ELF-1 (cell line): ENCODE measurements at regions not wholly inside any gene's neighbourhood (a gene's known extent, or its start where the extent isn't known, plus 50 kb on each side); places are given as distances from the start of the nearest gene placed in this dataset.
A peak's percentile ranks its signal among the peaks of the same experiment; 100 is the strongest.

Source experiments
- DNase-seq: peaks from one replicate; pipeline ENCODE4 v3.0.0-alpha.2; 2016; ENCODE audit warnings: low read depth, low spot score

GRCh38 chr6:44016131-44016870 lies 111.0 kb downstream of the MRPL14 start:
- peak; percentile 45 for DNase-seq

DNA sequence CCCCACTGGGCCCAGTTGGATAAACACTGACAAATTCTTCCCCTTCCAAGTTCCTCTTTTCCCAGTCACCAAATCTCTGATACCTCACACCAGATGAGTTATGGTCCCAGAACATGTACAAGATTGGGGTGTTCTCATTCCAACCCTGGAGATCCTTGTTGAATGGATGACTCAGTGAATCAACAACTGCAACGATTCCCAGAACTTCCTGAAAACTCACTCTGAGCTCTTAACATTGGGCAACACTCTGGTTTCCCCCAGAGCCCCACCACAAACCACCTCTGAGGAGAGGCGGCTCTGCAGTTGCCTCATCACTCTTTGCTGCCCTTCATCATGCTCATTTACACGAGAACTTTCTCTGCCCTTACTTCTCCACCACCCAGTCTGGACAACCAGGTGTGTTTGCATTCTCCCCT lies 115.2 kb downstream of the MRPL14 start:
- no peak for DNase-seq

GRCh38 chr6:44011350-44011920 lies 115.8 kb downstream of the MRPL14 start:
- DNase-seq: no peak

- DNase-seq: no peak
Measured at GRCh38 chr6:44010411-44011349, 116.6 kb downstream of the MRPL14 start.

DNA sequence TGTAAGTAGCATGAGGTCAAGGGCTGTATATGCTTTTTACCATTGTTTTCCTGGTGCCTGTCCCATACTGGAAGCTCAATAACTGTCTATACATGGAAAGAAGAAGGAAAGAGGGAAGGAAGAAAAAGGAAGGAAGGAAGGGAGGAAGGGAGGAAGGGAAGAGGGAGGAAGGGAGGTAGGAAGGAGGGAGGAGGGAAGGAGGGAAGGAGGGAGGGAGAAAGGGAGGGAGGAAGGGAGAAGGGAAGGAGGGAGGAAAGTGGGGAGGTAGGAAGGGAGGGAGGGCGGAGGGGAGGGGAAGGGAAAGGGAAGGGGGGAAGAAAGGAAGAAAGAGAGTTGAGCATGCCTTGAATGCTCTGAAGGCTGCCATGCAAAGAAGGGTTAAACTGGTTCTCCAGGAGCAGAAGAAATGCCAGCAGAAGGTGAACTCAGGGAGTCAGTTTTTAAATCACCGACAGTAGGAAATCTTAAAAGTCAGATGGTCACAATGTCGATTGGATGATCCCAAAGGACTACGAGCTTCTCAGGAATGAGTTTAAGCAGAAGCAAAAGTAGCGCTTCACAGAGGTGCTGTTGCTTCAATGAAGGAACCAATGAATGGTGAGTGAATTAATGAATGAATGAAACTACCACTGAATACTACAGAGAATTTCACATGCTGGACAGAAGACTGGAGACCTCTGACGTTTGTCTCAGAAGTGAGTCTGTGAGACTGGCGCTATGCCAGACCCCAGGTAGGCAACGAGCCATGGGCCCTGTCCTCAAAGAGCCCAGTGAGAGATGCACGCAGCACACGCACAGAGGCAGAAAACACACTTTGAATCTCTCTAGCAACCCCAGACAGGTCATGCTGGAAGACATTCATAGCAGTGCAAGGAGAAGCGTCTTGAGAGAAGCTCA lies 117.6 kb downstream of the MRPL14 start:
- DNase-seq: no peak

DNA sequence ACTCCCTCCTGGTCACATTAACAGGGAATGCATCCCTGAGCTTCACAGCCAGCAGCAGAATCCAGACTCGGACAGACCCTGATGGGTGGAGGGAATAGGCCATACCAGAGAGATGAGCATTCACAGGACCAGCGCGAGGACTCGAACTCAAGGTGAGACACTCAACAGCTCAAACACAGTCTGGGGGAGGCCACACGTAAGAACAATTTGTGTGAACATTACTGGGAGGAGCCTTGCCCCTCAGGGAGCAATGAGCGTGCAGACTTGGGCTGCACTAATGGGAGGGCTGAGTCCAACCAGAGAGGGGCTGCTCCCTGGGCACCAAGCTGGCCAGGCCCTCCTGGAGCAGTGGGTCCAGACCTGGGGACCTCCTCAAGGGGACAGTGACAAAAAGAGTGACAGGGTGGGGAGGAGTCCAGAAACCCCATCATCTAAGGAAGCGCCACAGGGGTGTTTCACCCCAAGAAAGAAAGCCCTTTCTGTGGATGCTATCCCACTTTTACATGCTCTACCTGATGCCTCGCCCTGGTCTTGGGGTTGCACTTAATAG lies 118.4 kb downstream of the MRPL14 start:
- DNase-seq: no peak

DNA sequence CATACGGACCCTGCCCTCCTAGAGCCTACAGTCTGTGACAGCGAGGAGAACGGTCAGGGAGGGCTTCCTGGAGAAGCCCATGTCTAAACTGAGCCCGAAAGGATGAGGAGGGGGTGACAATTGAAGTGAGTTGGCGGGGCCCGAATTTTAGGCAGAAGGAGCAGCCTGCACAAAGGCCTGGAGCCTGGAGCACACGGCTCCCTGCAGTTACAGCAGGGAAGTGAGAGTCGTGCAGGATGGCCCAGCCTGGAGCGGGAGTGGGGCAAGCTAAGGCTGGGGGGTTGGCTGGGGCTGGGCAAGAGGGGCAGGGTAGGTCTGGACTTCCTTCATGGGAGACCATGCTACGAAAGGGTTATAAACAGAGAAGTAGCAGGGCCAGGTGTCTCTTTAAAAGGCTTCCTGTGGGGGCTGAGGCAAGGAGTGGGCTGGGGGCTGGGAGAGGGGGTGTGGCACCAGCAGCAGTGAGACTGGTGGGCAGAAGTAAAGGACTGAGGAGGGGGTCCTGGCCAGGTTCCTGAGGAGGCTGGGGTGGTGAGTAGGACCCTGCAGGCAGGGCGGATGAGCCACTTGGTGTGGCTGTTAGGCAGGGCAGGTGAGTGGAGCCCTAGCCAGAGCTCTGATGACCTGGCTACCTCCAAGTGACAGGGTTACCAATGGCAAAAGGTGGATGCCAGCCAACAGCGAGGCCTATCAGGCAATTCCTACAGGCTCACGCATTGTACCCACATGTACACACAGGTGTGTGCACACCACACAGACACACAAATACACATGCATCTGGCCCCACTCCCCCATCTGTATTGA lies 119.2 kb downstream of the MRPL14 start:
- DNase-seq: no peak

DNA sequence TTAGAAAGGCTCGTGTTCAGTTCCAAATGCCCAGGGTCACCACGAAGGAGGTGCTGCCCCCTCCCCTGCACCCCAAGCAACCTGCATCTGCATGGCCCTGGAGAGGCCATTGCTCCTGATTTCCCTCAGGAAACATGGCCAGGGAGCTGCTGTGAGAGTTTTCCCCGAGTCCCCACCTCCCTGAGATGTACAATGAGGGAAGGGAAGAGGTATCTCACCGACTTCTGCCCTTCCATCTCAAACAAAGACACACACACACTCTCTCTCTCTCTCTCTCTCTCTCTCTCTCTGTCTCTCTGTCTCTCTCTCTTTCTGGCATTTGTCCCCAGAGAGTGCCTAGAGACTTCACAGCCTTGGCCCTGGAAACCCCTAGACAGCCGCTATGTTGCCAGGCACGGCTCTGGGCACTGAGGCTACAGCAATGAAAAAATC lies 120.4 kb downstream of the MRPL14 start:
- no peak for DNase-seq

GRCh38 chr6:44006123-44006871 lies 121.0 kb downstream of the MRPL14 start:
- no peak for DNase-seq

DNA sequence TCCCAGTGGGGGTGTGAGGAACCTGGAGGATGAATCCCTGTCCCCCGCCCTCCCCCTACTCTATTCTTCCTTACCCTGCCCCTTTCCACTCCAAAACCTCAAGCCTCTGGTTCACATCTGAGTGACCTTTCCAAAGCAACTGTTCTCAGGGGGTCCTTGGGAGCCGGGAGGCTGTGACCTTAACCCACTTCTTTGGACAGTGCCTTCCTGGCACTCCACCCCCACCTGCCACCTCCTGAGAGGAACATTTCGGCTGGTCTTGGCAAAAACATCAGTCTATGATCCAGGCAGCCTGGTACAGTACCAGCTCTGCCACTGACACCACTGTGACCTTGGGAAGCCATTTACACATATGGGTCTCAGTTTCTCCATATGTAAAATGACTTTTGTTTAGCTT lies 121.7 kb downstream of the MRPL14 start:
- no peak for DNase-seq

DNA sequence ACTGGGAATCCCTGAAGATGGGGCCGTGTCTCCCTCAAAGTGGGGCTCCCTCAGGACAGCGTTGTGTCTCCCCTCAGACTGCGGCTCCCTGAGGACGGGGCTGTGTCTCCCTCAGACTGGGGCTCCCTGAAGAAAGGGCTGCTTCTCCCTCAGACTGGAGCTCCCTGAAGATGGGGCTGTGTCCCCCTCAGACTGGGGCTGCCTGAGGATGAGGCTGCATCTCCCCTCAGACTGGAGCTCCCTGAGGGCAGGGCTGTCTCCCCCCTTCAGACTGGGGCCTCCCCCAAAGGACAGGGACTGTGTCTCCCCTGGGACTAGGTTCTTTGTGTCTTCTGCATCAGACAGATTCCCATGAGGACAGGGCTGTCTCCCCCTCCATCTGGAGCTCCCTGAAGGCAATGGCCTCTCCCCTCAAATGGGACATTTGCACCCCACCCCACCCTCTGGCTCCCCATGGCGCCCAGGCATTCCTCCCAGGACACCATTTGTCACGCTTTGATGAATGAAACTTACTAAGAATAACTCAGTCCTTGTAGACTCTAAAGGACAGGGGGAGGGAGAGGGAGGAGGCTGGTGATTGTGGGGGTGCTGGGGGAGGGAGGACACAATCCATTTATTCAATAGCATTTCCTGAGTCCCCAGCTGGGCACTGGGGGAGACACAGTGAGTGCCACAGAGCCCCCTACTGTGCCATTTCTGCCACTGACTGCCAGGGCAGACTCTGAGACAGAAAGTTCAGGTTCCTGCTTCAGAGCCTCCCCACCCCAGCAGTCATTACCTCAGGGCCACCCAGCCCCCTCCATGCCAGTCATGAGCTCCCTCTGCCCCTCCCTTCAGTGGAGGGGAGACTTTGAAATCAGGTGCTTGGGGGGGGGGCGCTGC lies 122.4 kb downstream of the MRPL14 start:
- no peak for DNase-seq

GRCh38 chr6:44004136-44004535 lies 123.1 kb downstream of the MRPL14 start:
- no peak for DNase-seq

DNA sequence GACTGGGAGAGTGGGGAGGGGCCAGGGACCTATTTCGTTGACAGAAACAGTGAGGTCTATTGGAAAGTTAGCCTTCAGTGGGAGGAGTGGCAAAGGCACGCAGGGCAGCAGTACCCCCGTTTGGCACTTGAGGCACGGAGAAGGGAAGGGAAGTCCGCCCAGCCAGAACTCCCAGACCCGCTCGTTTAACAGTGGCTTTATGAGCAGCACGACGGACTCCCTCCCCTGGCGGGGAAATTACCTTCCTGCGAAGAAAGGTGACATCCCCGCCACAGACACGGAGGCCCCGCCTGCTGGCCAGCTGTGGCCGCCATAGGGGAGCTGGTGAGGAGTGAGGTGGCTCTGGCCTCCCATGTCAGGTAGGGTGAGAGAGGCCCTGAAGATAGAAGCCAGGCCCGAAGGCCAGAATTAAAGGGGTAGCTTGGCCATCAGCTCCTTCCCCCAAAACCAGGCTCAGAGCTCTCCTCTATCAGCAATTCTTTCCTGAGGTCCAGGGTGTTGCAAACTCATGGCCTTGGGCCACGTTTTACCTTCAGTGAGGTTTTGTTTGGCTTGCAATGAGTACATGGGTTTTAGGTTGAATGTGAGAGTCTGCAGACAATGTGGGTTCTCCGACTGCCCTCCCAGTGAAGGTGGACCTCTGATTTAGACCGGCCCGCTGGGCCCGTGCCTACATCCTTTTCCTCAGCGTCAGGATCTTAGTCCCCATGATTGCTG lies 123.7 kb downstream of the MRPL14 start:
- DNase-seq: peak; percentile 61

DNA sequence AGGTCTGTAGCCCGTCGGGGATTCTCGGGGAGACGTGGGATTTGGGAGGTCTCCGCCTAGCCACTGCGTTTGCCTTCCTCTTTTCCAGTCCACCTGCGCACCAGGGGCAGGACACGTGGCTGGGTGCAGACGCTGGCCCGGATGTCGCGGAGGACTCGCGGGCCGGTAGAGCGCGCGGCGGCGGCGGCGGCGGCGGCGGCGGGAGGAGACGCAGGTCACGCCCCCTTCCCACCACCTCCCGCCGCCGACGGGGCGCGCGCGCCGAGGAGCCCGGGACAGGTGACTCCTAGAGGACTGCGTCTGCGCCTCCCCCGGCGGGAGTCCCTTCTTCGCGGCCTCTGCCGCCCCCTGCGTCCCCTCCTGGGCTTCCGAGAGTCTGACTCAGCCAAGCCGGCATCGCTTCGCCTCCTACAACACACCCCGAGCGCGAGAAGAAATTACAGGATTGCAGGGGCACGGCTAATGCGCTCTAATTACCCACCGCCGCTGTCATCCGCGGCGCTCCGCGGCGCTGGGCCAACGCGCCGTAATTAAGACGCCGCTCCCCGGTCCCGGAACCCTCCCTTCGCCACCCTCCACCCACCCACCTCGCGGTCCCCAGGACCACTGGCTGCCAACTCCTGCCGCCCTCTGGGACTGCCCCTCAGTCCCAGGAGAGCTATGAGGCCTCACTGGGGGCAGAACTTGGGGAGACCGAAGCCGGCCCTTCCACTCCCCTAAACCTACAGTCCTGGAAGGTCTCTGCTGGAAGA lies 124.5 kb downstream of the MRPL14 start:
- peak; percentile 82 for DNase-seq

GRCh38 chr6:44002067-44002592 lies 125.1 kb downstream of the MRPL14 start:
- DNase-seq: peak; percentile 77

DNA sequence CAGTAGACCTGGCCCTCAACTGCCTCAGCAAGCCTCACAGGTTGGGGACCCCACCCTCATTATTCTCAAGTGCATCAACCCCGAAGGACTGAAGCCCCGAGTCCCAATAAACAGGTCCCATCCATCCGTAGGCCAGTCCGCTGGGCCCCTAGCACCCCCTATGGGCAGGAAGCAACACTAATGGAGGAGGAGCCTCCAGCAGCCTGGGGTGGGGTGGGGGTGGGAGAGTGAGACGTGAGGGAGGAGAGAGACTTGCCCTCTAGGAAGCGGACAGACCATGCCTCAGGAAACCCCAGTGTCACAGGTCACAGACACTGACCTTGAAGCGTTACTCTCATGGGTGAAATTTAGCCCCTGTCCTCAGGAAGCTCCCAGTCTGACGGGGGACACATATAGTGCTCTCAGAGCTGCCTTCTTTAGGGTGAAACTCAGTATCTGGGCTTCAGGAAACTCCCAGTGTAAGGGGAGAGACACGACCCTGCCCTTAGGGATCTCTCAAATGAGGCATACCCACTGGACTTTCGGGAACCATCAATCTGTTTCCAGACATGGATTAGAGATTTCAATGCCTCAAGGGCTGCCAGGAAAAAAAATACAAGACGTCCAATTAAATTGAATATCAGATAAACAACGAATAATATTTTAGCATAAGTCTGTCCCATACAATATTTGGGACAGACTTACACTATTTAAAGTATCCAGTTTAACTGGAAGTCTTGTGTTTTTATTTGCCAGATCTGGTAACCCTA lies 125.8 kb downstream of the MRPL14 start:
- DNase-seq: peak; percentile 75
